Panc1 (cell line): ENCODE measurements at regions not wholly inside any gene's neighbourhood (a gene's known extent, or its start where the extent isn't known, plus 50 kb on each side); places are given as distances from the start of the nearest gene placed in this dataset.

Experiments
- SIN3A ChIP-seq: IDR thresholded peaks from 2 replicates; pipeline ENCODE4 v1.6.1; 2012; ENCODE audit warnings: low read depth, mild to moderate bottlenecking, low read length, moderate library complexity, borderline replicate concordance; ENCODE audit not compliant: insufficient read depth
- TF ChIP-seq, protein P1 (sequence below): fragments of 450-650 bp; IDR thresholded peaks from 2 replicates; pipeline ENCODE4 v1.5.1; 2017; ENCODE audit warnings: mild to moderate bottlenecking

DNA sequence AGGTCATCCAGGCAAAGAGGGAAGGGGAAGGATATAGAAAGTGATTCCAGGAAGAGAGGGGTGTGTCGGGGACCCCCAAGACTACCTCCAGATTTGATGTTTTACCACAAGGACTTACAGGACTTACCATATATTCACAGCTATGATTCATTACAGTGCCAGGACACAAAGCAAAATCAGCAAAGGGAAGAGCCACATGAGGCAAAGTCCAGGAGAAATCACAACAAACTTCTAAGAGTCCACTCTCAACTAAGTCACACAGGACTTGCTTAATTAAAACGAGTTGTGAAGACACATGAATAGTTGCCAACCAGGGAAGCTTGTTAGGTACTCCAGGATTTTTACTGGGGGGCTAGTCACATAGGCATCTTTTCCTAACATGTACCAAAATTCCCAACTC lies 217.3 kb downstream of the TTLL7 start:
- TF ChIP-seq, protein P1, sequence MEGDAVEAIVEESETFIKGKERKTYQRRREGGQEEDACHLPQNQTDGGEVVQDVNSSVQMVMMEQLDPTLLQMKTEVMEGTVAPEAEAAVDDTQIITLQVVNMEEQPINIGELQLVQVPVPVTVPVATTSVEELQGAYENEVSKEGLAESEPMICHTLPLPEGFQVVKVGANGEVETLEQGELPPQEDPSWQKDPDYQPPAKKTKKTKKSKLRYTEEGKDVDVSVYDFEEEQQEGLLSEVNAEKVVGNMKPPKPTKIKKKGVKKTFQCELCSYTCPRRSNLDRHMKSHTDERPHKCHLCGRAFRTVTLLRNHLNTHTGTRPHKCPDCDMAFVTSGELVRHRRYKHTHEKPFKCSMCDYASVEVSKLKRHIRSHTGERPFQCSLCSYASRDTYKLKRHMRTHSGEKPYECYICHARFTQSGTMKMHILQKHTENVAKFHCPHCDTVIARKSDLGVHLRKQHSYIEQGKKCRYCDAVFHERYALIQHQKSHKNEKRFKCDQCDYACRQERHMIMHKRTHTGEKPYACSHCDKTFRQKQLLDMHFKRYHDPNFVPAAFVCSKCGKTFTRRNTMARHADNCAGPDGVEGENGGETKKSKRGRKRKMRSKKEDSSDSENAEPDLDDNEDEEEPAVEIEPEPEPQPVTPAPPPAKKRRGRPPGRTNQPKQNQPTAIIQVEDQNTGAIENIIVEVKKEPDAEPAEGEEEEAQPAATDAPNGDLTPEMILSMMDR, result no peak
- TF ChIP-seq SIN3A, result no peak
